SJSA1 (cell line): ENCODE measurements at regions not wholly inside any gene's neighbourhood (a gene's known extent, or its start where the extent isn't known, plus 50 kb on each side); places are given as distances from the start of the nearest gene placed in this dataset.

Experiments used
- DNase-seq, 2 experiments: peaks; one replicate each; pipeline ENCODE4 v3.0.0-alpha.2; 2015 to 2020; ENCODE audit warnings: low spot score in 2 of 2, low read depth in 1 of 2
- H3K27ac ChIP-seq: fragments of 250-450 bp; sonication (Bioruptor Pico); 2 replicates; pipeline ENCODE4 v1.5.1; 2020; ENCODE audit warnings: mild to moderate bottlenecking, moderate library complexity
- H3K27me3 ChIP-seq: fragments of 250-450 bp; sonication (Bioruptor Pico); replicated peaks from 2 replicates; pipeline ENCODE4 v1.5.1; 2020; ENCODE audit warnings: mild to moderate bottlenecking, moderate library complexity
- H3K36me3 ChIP-seq: fragments of 250-450 bp; sonication (Bioruptor Pico); 2 replicates; pipeline ENCODE4 v1.5.1; 2020; ENCODE audit warnings: mild to moderate bottlenecking
- H3K4me1 ChIP-seq: fragments of 250-450 bp; sonication (Bioruptor Pico); replicated peaks from 2 replicates; pipeline ENCODE4 v1.6.1; 2021; ENCODE audit warnings: mild to moderate bottlenecking
- H3K4me3 ChIP-seq: fragments of 250-450 bp; sonication (Bioruptor Pico); 2 replicates; pipeline ENCODE4 v1.5.1; 2020; ENCODE audit warnings: mild to moderate bottlenecking
- H3K9me3 ChIP-seq: fragments of 250-450 bp; sonication (Bioruptor Pico); replicated peaks from 2 replicates; pipeline ENCODE4 v1.5.1; 2020; ENCODE audit warnings: mild to moderate bottlenecking

GRCh38 chr12:4009979-4010704, 136.9 kb upstream of the PARP11 start:
- H3K27ac ChIP-seq, result no peak overlapping the region
- H3K4me3 ChIP-seq, result no peak overlapping the region
- no peak for DNase-seq
- H3K27me3 ChIP-seq, result peaks cover 5% of the 10 kb centered on the region; the same call in 1 of the 2 replicates
- no peaks in the 10 kb centered on the region for H3K9me3 ChIP-seq
- H3K36me3 ChIP-seq, result no peaks in the 10 kb centered on the region
- H3K4me1 ChIP-seq, result no peaks in the 10 kb centered on the region

GRCh38 chr12:4006743-4007142, 133.5 kb upstream of the PARP11 start:
- no peaks in the 10 kb centered on the region for H3K36me3 ChIP-seq
- H3K27me3 ChIP-seq, result peaks cover 5% of the 10 kb centered on the region; the same call in 1 of the 2 replicates
- no peaks in the 10 kb centered on the region for H3K4me1 ChIP-seq
- no peak for DNase-seq
- H3K4me3 ChIP-seq, result no peak overlapping the region
- H3K27ac ChIP-seq, result no peak overlapping the region
- H3K9me3 ChIP-seq, result no peaks in the 10 kb centered on the region

- Histone ChIP-seq H3K27ac (no peak overlapping the region), H3K4me3 (no peak overlapping the region), H3K4me1 (no peaks in the 10 kb centered on the region), H3K27me3 (peaks cover 5% of the 10 kb centered on the region), H3K9me3 (no peaks in the 10 kb centered on the region), H3K36me3 (no peaks in the 10 kb centered on the region)
- no peak for DNase-seq
Observed at GRCh38 chr12:4005851-4006430, 132.7 kb upstream of the PARP11 start.

GRCh38 chr12:4003576-4003975, 130.4 kb upstream of the PARP11 start:
- DNase-seq, result no peak
- no peaks in the 10 kb centered on the region for H3K4me1 ChIP-seq
- H3K9me3 ChIP-seq, result no peaks in the 10 kb centered on the region; the same call in 1 of the 2 replicates
- H3K36me3 ChIP-seq, result no peaks in the 10 kb centered on the region
- H3K27me3 ChIP-seq, result peaks cover 5% of the 10 kb centered on the region
- H3K4me3 ChIP-seq, result no peak overlapping the region
- no peak overlapping the region for H3K27ac ChIP-seq

GRCh38 chr12:4002601-4003000, 129.4 kb upstream of the PARP11 start:
- no peak overlapping the region for H3K27ac ChIP-seq
- H3K9me3 ChIP-seq, result no peaks in the 10 kb centered on the region; the same call in 1 of the 2 replicates
- DNase-seq, result no peak
- no peak overlapping the region for H3K4me3 ChIP-seq
- peaks cover 5% of the 10 kb centered on the region for H3K27me3 ChIP-seq
- H3K4me1 ChIP-seq, result no peaks in the 10 kb centered on the region
- H3K36me3 ChIP-seq, result no peaks in the 10 kb centered on the region

- no peaks in the 10 kb centered on the region for H3K4me1 ChIP-seq
- no peak overlapping the region for H3K4me3 ChIP-seq
- no peaks in the 10 kb centered on the region for H3K36me3 ChIP-seq
- no peak for DNase-seq
- no peaks in the 10 kb centered on the region; the same call in 1 of the 2 replicates for H3K9me3 ChIP-seq
- peaks cover under 1% of the 10 kb centered on the region for H3K27me3 ChIP-seq
- H3K27ac ChIP-seq, result no peak overlapping the region
Observed at GRCh38 chr12:4001841-4002240, 128.6 kb upstream of the PARP11 start.

GRCh38 chr12:4001031-4001430, 127.8 kb upstream of the PARP11 start:
- Histone ChIP-seq H3K27me3 (no peaks in the 10 kb centered on the region; the same call in 1 of the 2 replicates), H3K9me3 (no peaks in the 10 kb centered on the region; the same call in 1 of the 2 replicates)
- DNase-seq, result no peak

GRCh38 chr12:3999904-4000303, 126.7 kb upstream of the PARP11 start:
- H3K27ac ChIP-seq, result no peak overlapping the region
- no peaks in the 10 kb centered on the region for H3K4me1 ChIP-seq
- no peaks in the 10 kb centered on the region; the same call in 1 of the 2 replicates for H3K27me3 ChIP-seq
- H3K9me3 ChIP-seq, result no peaks in the 10 kb centered on the region; the same call in 1 of the 2 replicates
- H3K4me3 ChIP-seq, result no peak overlapping the region
- H3K36me3 ChIP-seq, result no peaks in the 10 kb centered on the region
- DNase-seq, result no peak

More at GRCh38 chr12:4001031-4001430, 127.8 kb upstream of the PARP11 start:
- Histone ChIP-seq H3K27ac (no peak overlapping the region), H3K4me3 (no peak overlapping the region), H3K4me1 (no peaks in the 10 kb centered on the region), H3K36me3 (no peaks in the 10 kb centered on the region)

GRCh38 chr12:3998968-3999792, 126.0 kb upstream of the PARP11 start:
- no peaks in the 10 kb centered on the region for H3K36me3 ChIP-seq
- no peaks in the 10 kb centered on the region for H3K4me1 ChIP-seq
- H3K4me3 ChIP-seq, result no peak overlapping the region
- no peak for DNase-seq
- no peaks in the 10 kb centered on the region; the same call in 1 of the 2 replicates for H3K9me3 ChIP-seq
- H3K27me3 ChIP-seq, result no peaks in the 10 kb centered on the region; the same call in 1 of the 2 replicates
- H3K27ac ChIP-seq, result no peak overlapping the region

- no peak overlapping the region for H3K27ac ChIP-seq
- H3K27me3 ChIP-seq, result no peaks in the 10 kb centered on the region; the same call in 1 of the 2 replicates
- H3K4me3 ChIP-seq, result no peak overlapping the region
- DNase-seq, result no peak
- no peaks in the 10 kb centered on the region for H3K36me3 ChIP-seq
- H3K4me1 ChIP-seq, result no peaks in the 10 kb centered on the region
- no peaks in the 10 kb centered on the region; the same call in 1 of the 2 replicates for H3K9me3 ChIP-seq
Observed at GRCh38 chr12:3998397-3998796, 125.2 kb upstream of the PARP11 start.

- H3K9me3 ChIP-seq, result no peaks in the 10 kb centered on the region; the same call in 1 of the 2 replicates
- DNase-seq, result no peak
- H3K27ac ChIP-seq, result no peak overlapping the region
- no peaks in the 10 kb centered on the region for H3K4me1 ChIP-seq
- H3K27me3 ChIP-seq, result no peaks in the 10 kb centered on the region; the same call in 1 of the 2 replicates
- no peak overlapping the region for H3K4me3 ChIP-seq
- no peaks in the 10 kb centered on the region for H3K36me3 ChIP-seq
Observed at GRCh38 chr12:3996322-3996721, 123.1 kb upstream of the PARP11 start.

GRCh38 chr12:3995306-3995705, 122.1 kb upstream of the PARP11 start:
- Histone ChIP-seq H3K4me1 (no peaks in the 10 kb centered on the region), H3K27ac (no peak overlapping the region), H3K27me3 (no peaks in the 10 kb centered on the region), H3K4me3 (no peak overlapping the region), H3K9me3 (no peaks in the 10 kb centered on the region; the same call in 1 of the 2 replicates), H3K36me3 (no peaks in the 10 kb centered on the region)
- DNase-seq, result no peak

GRCh38 chr12:3994500-3994899, 121.3 kb upstream of the PARP11 start:
- DNase-seq, result no peak
- H3K36me3 ChIP-seq, result no peaks in the 10 kb centered on the region

More at GRCh38 chr12:3994500-3994899, 121.3 kb upstream of the PARP11 start:
- H3K4me3 ChIP-seq, result no peak overlapping the region
- H3K9me3 ChIP-seq, result no peaks in the 10 kb centered on the region
- H3K4me1 ChIP-seq, result no peaks in the 10 kb centered on the region
- H3K27ac ChIP-seq, result no peak overlapping the region
- H3K27me3 ChIP-seq, result no peaks in the 10 kb centered on the region
